Skeletal muscle tissue (tissue), 3 donors: ENCODE measurements at regions not wholly inside any gene's neighbourhood (a gene's known extent, or its start where the extent isn't known, plus 50 kb on each side); places are given as distances from the start of the nearest gene placed in this dataset.

Experiments used
- H3K27ac ChIP-seq: one replicate; pipeline ENCODE4 v1.7.0; 2013; ENCODE audit warnings: mild to moderate bottlenecking, low read depth, low read length, inconsistent platforms
- H3K27me3 ChIP-seq, 3 donors: one replicate each; pipeline ENCODE4 v1.7.0; 2013; ENCODE audit warnings: low read length in 3 of 3; ENCODE audit not compliant: control insufficient read depth in 3 of 3, insufficient read depth in 3 of 3
- H3K36me3 ChIP-seq, 3 donors: one replicate each; pipeline ENCODE4 v1.7.0; 2013; ENCODE audit warnings: low read length in 3 of 3; ENCODE audit not compliant: control insufficient read depth in 3 of 3, insufficient read depth in 3 of 3
- H3K4me1 ChIP-seq, 3 donors: one replicate each; pipeline ENCODE4 v1.7.0; 2013; ENCODE audit warnings: low read length in 3 of 3, mild to moderate bottlenecking in 3 of 3; ENCODE audit not compliant: control insufficient read depth in 3 of 3, insufficient read depth in 3 of 3
- H3K4me3 ChIP-seq, 3 donors: one replicate each; pipeline ENCODE4 v1.7.0; 2013; ENCODE audit warnings: low read length in 3 of 3
- H3K9ac ChIP-seq, 3 donors: one replicate each; pipeline ENCODE4 v1.7.0; 2013; ENCODE audit warnings: low read length in 3 of 3, mild to moderate bottlenecking in 3 of 3, moderate library complexity in 2 of 3, low read depth in 1 of 3
- H3K9me3 ChIP-seq, 3 donors: one replicate each; pipeline ENCODE4 v1.7.0; 2013; ENCODE audit warnings: low read length in 3 of 3; ENCODE audit not compliant: control insufficient read depth in 3 of 3
- donor health status: Osteomylitis.

- Histone ChIP-seq H3K27me3 (peaks cover 0 to 4% (median 0%) of the 10 kb centered on the region in 3 donors), H3K27ac (no peak overlapping the region), H3K4me3 (no peak overlapping the region), H3K9ac (no peak overlapping the region), H3K9me3 (no peaks in the 10 kb centered on the region), H3K4me1 (no peaks in the 10 kb centered on the region), H3K36me3 (no peaks in the 10 kb centered on the region)
These were observed 167.3 kb upstream of the HS6ST1 start for GRCh38 chr2:128485761-128486639.

GRCh38 chr2:128486640-128487375 is 168.1 kb upstream of the HS6ST1 start:
- Histone ChIP-seq H3K27ac (no peak overlapping the region), H3K36me3 (no peaks in the 10 kb centered on the region), H3K27me3 (peaks cover 0 to 4% (median 1%) of the 10 kb centered on the region in 3 donors), H3K4me1 (no peaks in the 10 kb centered on the region), H3K9me3 (no peaks in the 10 kb centered on the region), H3K9ac (no peak overlapping the region), H3K4me3 (no peak overlapping the region)

- H3K9me3 ChIP-seq = no peaks in the 10 kb centered on the region
- no peaks in the 10 kb centered on the region for H3K4me1 ChIP-seq
- no peak overlapping the region for H3K27ac ChIP-seq
- no peaks in the 10 kb centered on the region for H3K36me3 ChIP-seq
- H3K27me3 ChIP-seq = peaks cover 0 to 12% (median 4%) of the 10 kb centered on the region in 3 donors
- H3K4me3 ChIP-seq = no peak overlapping the region
- no peak overlapping the region for H3K9ac ChIP-seq
These were observed 169.2 kb upstream of the HS6ST1 start for GRCh38 chr2:128487650-128488387.

- no peak overlapping the region for H3K9ac ChIP-seq
- peaks cover 0 to 14% (median 4%) of the 10 kb centered on the region in 3 donors for H3K27me3 ChIP-seq
- H3K4me1 ChIP-seq = no peaks in the 10 kb centered on the region
- no peaks in the 10 kb centered on the region for H3K36me3 ChIP-seq
- no peak overlapping the region for H3K4me3 ChIP-seq
- no peak overlapping the region for H3K27ac ChIP-seq
- H3K9me3 ChIP-seq = no peaks in the 10 kb centered on the region
These were observed 169.8 kb upstream of the HS6ST1 start for GRCh38 chr2:128488434-128488833.

GRCh38 chr2:128489526-128490273 is 171.0 kb upstream of the HS6ST1 start:
- H3K9me3 ChIP-seq = peaks cover 0 to 2% (median 0%) of the 10 kb centered on the region in 3 donors
- H3K9ac ChIP-seq = no peak overlapping the region
- H3K27ac ChIP-seq = no peak overlapping the region
- H3K36me3 ChIP-seq = no peaks in the 10 kb centered on the region
- H3K4me1 ChIP-seq = no peaks in the 10 kb centered on the region
- H3K27me3 ChIP-seq = peaks cover 0 to 24% (median 4%) of the 10 kb centered on the region in 3 donors
- no peak overlapping the region for H3K4me3 ChIP-seq

- peaks cover 0 to 2% (median 0%) of the 10 kb centered on the region in 3 donors for H3K9me3 ChIP-seq
- H3K4me3 ChIP-seq = no peak overlapping the region
- peaks cover 0 to 2% (median 0%) of the 10 kb centered on the region in 3 donors for H3K4me1 ChIP-seq
- peaks cover 0 to 24% (median 4%) of the 10 kb centered on the region in 3 donors for H3K27me3 ChIP-seq
- H3K9ac ChIP-seq = no peak overlapping the region
- H3K36me3 ChIP-seq = no peaks in the 10 kb centered on the region
- H3K27ac ChIP-seq = no peak overlapping the region
These were observed 171.7 kb upstream of the HS6ST1 start for GRCh38 chr2:128490321-128490720.

- Histone ChIP-seq H3K27me3 (peaks cover 0 to 24% (median 4%) of the 10 kb centered on the region in 3 donors), H3K36me3 (no peaks in the 10 kb centered on the region), H3K27ac (no peak overlapping the region), H3K4me3 (no peak overlapping the region), H3K9me3 (peaks cover 0 to 2% (median 0%) of the 10 kb centered on the region in 3 donors), H3K9ac (no peak overlapping the region), H3K4me1 (peaks cover 0 to 2% (median 0%) of the 10 kb centered on the region in 3 donors)
These were observed 172.4 kb upstream of the HS6ST1 start for GRCh38 chr2:128490881-128491691.

- H3K9me3 ChIP-seq = peaks cover 0 to 2% (median 0%) of the 10 kb centered on the region in 3 donors
- no peaks in the 10 kb centered on the region for H3K36me3 ChIP-seq
- H3K4me1 ChIP-seq = peaks cover 0 to 2% (median 0%) of the 10 kb centered on the region in 3 donors
- H3K4me3 ChIP-seq = no peak overlapping the region
- H3K27me3 ChIP-seq = peaks cover 0 to 24% (median 4%) of the 10 kb centered on the region in 3 donors
- no peak overlapping the region for H3K9ac ChIP-seq
- no peak overlapping the region for H3K27ac ChIP-seq
These were observed 173.1 kb upstream of the HS6ST1 start for GRCh38 chr2:128491692-128492244.
